ENCODE measurements at regions not wholly inside any gene's neighbourhood (a gene's known extent, or its start where the extent isn't known, plus 50 kb on each side); places are given as distances from the start of the nearest gene placed in this dataset.

GRCh38 chr6:103105686-103106085 lies 1712.2 kb downstream of the GRIK2 start:
- Histone ChIP-seq H3K79me2 (ENCODE audit: control insufficient read depth, insufficient read depth, low read length) (no peaks in the 10 kb centered on the region), H2AFZ (ENCODE audit: low read depth, low read length) (no peak overlapping the region), H3K9me1 (replicated peaks; ENCODE audit: control insufficient read depth, extremely low read depth, insufficient read depth, low read length) (no peaks in the 10 kb centered on the region), H3K4me1 (ENCODE audit: control insufficient read depth, extremely low read depth, insufficient read depth, low read length) (no peaks in the 10 kb centered on the region), H3K9me3 (replicated peaks; ENCODE audit: control insufficient read depth, insufficient read depth, low read length) (peaks cover 2% of the 10 kb centered on the region), H3K4me2 (ENCODE audit: insufficient read depth, low read length) (no peak overlapping the region), H3K27me3 (ENCODE audit: control insufficient read depth in 2 of 2, insufficient read depth in 2 of 2, low read length in 2 of 2) (no peaks in the 10 kb centered on the region), H3K9ac (replicated peaks; ENCODE audit: extremely low read depth, insufficient read depth, low read length) (no peak overlapping the region), H3K27ac (ENCODE audit: insufficient read depth, low read depth, low read length) (no peak overlapping the region), H4K20me1 (replicated peaks; ENCODE audit: control insufficient read depth, extremely low read depth, insufficient read depth, low read length) (no peaks in the 10 kb centered on the region), H3K4me3 (replicated peaks in 1 of 3; ENCODE audit: insufficient read depth in 1 of 3, low read depth in 1 of 3, low read length in 3 of 3) (no peak overlapping the region), H3K36me3 (ENCODE audit: control insufficient read depth in 2 of 2, extremely low read depth in 1 of 2, insufficient read depth in 2 of 2, low read length in 2 of 2) (no peaks in the 10 kb centered on the region)
- POLR2A ChIA-PET = no interaction called here
- no TSS peak for BruUV-seq (replicated peaks)
- dilution Hi-C loops (cut with MboI; ENCODE audit: extremely low pct_ligation_motif_present, low sequenced_read_pairs) = no loop called here
- intact Hi-C loops (cut with micrococcal nuclease) = no loop called here
- DNase-seq (ENCODE audit: low read depth, low spot score) (no peak), FAIRE-seq (no peak)
- TF ChIP-seq GATA2 (IDR thresholded peaks at IDR 0.05; ENCODE audit: insufficient read depth, insufficient read length, low read depth, low read length) (no peak), POLR2AphosphoS5 (IDR thresholded peaks at IDR 0.05; ENCODE audit: insufficient read depth, low read depth, low read length) (no peak), EZH2 (IDR thresholded peaks at IDR 0.05; ENCODE audit: borderline replicate concordance, low read depth, low read length, severe bottlenecking) (no peak), MYC (IDR thresholded peaks at IDR 0.05; ENCODE audit: low read depth, low read length) (no peak), FOS (IDR thresholded peaks at IDR 0.05; ENCODE audit: borderline replicate concordance, insufficient read depth, low read length) (no peak), JUN (IDR thresholded peaks at IDR 0.05; ENCODE audit: borderline replicate concordance, insufficient read depth, insufficient read length, low read depth) (no peak), POLR2A (IDR thresholded peaks at IDR 0.05; ENCODE audit: low read depth, low read length) (no peak)
- CTCF ChIA-PET = no interaction called here

GRCh38 chr6:103101267-103101666 lies 1707.8 kb downstream of the GRIK2 start:
- FAIRE-seq = no peak
- intact Hi-C loops (cut with micrococcal nuclease) = no loop called here
- Histone ChIP-seq H3K4me2 (ENCODE audit: insufficient read depth, low read length) (no peak overlapping the region), H2AFZ (ENCODE audit: low read depth, low read length) (no peak overlapping the region), H3K9ac (replicated peaks; ENCODE audit: extremely low read depth, insufficient read depth, low read length) (no peak overlapping the region), H3K27me3 (ENCODE audit: control insufficient read depth in 2 of 2, insufficient read depth in 2 of 2, low read length in 2 of 2) (no peaks in the 10 kb centered on the region), H3K36me3 (ENCODE audit: control insufficient read depth in 2 of 2, extremely low read depth in 1 of 2, insufficient read depth in 2 of 2, low read length in 2 of 2) (no peaks in the 10 kb centered on the region), H3K9me3 (replicated peaks; ENCODE audit: control insufficient read depth, insufficient read depth, low read length) (no peaks in the 10 kb centered on the region), H4K20me1 (replicated peaks; ENCODE audit: control insufficient read depth, extremely low read depth, insufficient read depth, low read length) (no peaks in the 10 kb centered on the region), H3K4me1 (ENCODE audit: control insufficient read depth, extremely low read depth, insufficient read depth, low read length) (no peaks in the 10 kb centered on the region), H3K27ac (ENCODE audit: insufficient read depth, low read depth, low read length) (no peak overlapping the region), H3K9me1 (replicated peaks; ENCODE audit: control insufficient read depth, extremely low read depth, insufficient read depth, low read length) (no peaks in the 10 kb centered on the region), H3K79me2 (ENCODE audit: control insufficient read depth, insufficient read depth, low read length) (no peaks in the 10 kb centered on the region), H3K4me3 (replicated peaks in 1 of 3; ENCODE audit: insufficient read depth in 1 of 3, low read depth in 1 of 3, low read length in 3 of 3) (no peak overlapping the region)
- DNase-seq (ENCODE audit: low read depth, low spot score) = no peak
- no peak for TF ChIP-seq POLR2A (IDR thresholded peaks at IDR 0.05; ENCODE audit: low read depth, low read length)
- no peak for TF ChIP-seq EZH2 (IDR thresholded peaks at IDR 0.05; ENCODE audit: borderline replicate concordance, low read depth, low read length, severe bottlenecking)
- TF ChIP-seq JUN (IDR thresholded peaks at IDR 0.05; ENCODE audit: borderline replicate concordance, insufficient read depth, insufficient read length, low read depth) = no peak
- TF ChIP-seq MYC (IDR thresholded peaks at IDR 0.05; ENCODE audit: low read depth, low read length) = no peak
- no peak for TF ChIP-seq MAX (IDR thresholded peaks at IDR 0.05; ENCODE audit: insufficient read depth, insufficient read length)
- TF ChIP-seq CTCF (IDR thresholded peaks at IDR 0.05; ENCODE audit: extremely low read depth in 1 of 2, insufficient read depth in 1 of 2, low read depth in 1 of 2, low read length in 2 of 2) = no peak
- TF ChIP-seq GATA2 (IDR thresholded peaks at IDR 0.05; ENCODE audit: insufficient read depth, insufficient read length, low read depth, low read length) = no peak
- no peak for TF ChIP-seq POLR2AphosphoS5 (IDR thresholded peaks at IDR 0.05; ENCODE audit: insufficient read depth, low read depth, low read length)
- TF ChIP-seq FOS (IDR thresholded peaks at IDR 0.05; ENCODE audit: borderline replicate concordance, insufficient read depth, low read length) = no peak
- CTCF ChIA-PET = no interaction called here
- dilution Hi-C loops (cut with MboI; ENCODE audit: extremely low pct_ligation_motif_present, low sequenced_read_pairs) = no loop called here
- POLR2A ChIA-PET = no interaction called here
- no TSS peak for BruUV-seq (replicated peaks)

Data from endothelial cell of umbilical vein (primary cell).